NCI-H1092 (cell line): ENCODE measurements at regions not wholly inside any gene's neighbourhood (a gene's known extent, or its start where the extent isn't known, plus 50 kb on each side); places are given as distances from the start of the nearest gene placed in this dataset.
"Not testable (repeated sequence)": the region's sequence is repeated elsewhere in the genome, so short reads cannot be mapped to it uniquely, and the experiment has no call there.

Source experiments
- DNase-seq: peaks from one replicate; lab custom pipeline; 2025; lab: John Stamatoyannopoulos, UW

GRCh38 chr6:109875973-109876372 lies 102.1 kb upstream of the GPR6 start:
- DNase-seq = no peak

DNA sequence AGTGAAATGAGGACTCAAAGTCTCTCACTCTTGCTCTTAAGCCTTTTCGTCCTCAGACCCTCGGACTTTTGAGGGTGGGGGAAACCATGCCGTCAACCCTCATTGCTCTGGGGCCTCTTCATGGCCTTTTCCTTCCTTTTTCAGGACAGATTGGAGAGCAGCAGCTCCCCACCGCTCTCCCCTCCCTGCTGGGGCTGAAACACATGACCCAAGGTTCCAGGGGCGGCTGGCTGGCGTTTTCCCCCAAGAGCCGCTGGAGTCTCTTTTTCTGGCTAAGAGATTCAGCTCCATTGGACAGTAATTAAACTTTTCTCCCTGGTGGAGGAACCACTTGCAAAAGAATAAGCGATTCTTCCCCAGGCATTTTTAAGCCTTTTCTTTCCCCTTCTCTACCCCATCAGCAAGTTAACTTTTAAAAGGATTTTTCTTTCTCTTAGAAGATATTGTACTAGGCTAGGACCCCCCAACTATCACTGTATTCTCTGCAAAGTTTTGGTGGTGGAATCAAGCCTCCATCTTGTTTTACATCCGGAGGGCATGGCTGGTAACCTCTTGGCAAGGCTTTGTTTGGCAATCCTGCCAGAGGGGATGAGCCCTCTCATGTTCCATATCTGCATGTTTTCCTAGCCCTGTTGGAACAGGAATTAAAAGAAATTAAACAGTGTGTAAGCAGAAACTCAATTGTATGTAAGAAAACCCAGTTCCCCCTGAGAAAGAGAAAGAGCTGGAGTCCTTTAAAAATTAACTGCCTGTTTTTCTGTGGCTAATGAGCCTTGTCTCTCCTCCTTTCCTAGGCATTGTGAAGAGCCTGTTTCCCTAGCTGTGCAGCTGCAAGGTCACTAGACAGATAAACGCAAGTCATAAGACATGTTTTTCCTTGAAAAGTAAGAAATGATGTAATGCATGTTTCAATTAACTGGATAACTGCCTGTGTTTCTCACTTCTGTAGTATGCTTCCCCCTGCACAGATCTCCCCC lies 100.8 kb upstream of the GPR6 start:
- peak; percentile 3 for DNase-seq

DNA sequence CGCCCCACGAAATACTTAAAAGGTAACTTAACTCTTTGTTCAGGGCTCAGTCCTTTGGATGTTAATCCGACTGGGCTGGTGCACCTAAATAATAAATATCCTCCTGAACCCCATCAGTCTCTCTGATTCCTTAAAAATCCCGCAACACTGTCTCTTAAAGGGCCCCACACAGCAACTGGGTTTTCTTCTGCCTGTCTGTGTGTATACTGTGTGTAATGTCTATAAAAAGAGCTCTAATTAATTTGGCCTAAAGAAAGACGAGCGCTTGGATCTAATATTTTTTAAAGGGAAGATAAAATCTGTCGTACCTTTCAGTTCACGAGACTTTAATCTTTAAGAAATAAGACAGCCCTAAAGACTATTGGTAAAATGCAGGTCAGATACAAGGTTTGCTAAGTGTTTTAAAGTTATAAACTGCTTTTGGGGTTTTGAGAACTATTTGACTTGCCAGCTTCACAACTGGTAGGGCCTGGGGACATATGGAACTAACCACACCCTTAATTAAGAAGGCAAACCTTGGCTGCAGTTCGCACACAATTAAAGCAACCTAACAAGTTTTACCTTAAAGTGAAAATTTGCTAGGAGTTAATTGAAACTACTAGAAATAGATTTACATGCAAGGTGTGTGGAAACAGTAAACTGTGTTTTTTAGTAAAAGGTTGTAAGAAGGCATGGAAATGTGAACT lies 100.0 kb upstream of the GPR6 start:
- DNase-seq = not testable (repeated sequence)

GRCh38 chr6:109879081-109879480 lies 99.0 kb upstream of the GPR6 start:
- not testable (repeated sequence) for DNase-seq

DNA sequence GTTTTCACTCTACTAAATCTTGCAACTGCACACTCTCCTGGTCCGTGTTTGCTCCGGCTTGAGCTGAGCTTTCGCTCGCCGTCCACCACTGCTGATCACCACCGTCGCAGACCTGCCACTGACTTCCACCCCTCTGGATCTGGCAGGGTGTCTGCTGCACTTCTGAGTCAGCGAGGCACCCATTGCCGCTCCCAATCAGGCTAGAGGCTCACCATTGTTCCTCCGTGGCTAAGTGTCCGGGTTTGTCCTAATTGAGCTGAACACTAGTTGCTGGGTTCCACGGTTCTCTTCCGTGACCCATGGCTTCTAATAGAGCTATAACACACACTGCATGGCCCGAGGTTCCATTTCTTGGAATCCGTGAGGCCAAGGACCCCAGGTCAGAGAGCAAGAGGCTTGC lies 98.6 kb upstream of the GPR6 start:
- no peak for DNase-seq

GRCh38 chr6:109881069-109881468 lies 97.0 kb upstream of the GPR6 start:
- DNase-seq = not testable (repeated sequence)

DNA sequence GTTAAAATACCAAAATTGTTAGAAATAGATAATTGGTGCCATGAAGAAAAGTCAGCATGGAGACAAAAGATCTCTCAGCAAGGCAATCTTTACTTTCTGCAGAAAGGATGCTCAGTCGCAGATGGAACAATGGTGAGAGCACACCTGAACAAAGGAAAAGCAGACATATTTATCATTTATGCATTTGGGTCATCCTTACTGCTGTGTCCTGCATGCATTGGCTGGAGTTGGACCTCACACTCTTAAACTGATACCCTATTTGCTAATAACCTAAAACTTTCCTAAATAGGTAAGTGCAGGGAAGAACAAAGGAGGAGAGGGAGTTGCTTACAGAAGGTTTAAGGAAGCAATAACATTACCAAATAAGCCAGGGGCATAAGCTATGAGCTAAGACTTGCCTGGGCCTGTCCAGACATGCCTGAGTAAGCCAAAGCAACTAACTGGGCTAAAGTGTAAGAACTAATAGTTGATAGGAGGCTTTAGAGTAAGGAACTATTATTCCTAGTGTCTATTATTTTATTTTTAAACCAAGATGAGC lies 96.1 kb upstream of the GPR6 start:
- not testable (repeated sequence) for DNase-seq

- DNase-seq = no peak
These were observed 86.2 kb upstream of the GPR6 start for GRCh38 chr6:109891924-109892323.

GRCh38 chr6:109892451-109893435 lies 85.4 kb upstream of the GPR6 start:
- DNase-seq = no peak

DNA sequence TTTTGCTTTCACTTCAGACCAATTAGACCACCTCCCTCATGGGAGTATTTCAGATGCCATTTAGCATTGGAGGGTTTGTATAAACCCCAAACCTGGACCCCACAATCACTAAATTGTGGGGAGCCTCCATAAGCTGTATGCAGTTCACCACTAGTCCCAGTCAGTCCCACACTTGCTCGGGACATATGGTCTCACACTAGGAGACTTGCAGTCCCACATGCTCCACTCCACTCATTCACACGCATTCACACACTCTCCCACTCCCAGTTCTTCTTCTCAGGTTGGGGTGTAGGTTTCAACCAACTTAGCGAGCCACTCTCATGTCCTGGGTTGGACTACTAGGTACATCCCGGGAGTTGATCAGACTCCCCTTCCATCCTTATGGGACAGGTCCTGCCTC lies 84.5 kb upstream of the GPR6 start:
- no peak for DNase-seq

DNA sequence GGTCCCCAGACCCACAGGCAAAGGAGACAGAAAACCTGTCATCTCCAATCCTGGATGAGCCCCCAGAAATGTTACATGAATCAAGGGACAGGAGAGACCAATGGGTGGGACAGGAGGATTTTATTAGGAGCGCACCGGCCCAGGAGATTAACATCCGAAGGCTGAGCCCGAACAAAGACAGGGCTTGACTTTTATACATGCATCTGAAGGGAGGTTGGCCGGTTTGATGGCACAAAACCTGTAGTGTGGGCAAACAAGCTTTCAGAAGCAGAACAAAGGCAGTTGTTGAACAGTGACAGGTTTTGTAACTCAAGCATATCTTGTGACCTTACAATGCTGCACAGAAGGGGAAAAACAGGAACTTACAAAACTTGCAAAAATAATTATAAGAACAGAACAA lies 83.9 kb upstream of the GPR6 start:
- no peak for DNase-seq

DNA sequence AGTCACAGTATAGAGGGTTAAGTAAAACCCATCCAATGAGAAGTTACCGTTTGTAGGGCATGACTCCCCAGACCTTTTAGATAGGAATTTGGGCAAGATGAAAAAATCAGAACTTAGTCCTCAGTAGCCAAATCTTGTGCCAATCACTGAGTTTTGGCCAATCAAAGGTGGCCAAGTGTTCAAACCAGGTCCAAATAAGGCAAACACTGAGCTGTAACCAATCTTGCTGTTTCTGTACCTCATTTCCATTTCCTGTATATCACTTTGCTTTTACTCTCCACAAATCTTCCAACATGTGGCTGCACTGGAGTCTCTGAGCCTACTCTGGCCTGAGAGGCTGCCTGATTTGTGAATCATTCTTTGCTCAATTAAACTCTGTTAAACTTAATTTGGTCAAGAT lies 81.8 kb upstream of the GPR6 start:
- DNase-seq = no peak

- DNase-seq = no peak
These were observed 81.1 kb upstream of the GPR6 start for GRCh38 chr6:109897025-109897424.

- no peak for DNase-seq
These were observed 80.5 kb upstream of the GPR6 start for GRCh38 chr6:109897561-109898080.

GRCh38 chr6:109901976-109902375 lies 76.1 kb upstream of the GPR6 start:
- no peak for DNase-seq

DNA sequence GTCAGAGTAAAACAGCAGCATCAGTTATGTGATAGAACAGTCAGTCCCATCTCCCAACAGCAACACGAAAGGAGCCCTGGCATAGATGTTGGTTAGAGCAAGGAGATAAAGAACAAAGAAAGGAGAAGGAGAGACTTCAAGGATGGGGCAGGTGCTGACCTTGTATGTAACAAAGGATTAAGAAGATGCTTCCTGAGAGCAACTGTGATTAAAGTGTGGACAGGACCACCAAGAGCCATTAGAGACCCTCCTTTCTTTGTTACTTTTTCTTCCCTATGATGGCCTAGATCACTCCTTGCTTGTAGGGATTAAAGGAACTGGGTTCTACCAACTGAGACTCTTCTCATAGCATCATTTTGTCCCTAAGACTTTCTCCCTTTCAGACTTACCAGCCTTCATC lies 75.2 kb upstream of the GPR6 start:
- no peak for DNase-seq

- no peak for DNase-seq
These were observed 67.5 kb upstream of the GPR6 start for GRCh38 chr6:109910571-109910970.

DNA sequence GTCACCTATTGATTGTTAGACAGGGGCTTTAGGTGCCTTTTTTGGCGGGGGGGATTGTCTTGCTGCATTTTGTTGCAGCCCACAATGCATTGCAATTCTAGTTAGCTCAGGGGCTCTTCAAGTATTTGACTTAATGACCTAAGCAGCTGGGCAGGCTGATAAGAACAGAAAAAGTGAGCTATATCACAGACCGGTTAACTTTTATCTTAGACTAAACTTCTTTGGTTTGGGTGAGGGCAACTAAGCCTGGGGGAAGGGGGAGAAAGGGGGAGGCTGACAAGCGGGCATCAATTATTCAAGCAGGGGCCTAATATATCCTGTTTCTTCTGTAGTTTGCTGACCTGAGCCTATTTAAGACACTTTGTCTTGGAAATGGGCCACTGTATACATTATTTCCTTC lies 66.0 kb upstream of the GPR6 start:
- DNase-seq = no peak

- DNase-seq = no peak
These were observed 65.2 kb upstream of the GPR6 start for GRCh38 chr6:109912952-109913351.

DNA sequence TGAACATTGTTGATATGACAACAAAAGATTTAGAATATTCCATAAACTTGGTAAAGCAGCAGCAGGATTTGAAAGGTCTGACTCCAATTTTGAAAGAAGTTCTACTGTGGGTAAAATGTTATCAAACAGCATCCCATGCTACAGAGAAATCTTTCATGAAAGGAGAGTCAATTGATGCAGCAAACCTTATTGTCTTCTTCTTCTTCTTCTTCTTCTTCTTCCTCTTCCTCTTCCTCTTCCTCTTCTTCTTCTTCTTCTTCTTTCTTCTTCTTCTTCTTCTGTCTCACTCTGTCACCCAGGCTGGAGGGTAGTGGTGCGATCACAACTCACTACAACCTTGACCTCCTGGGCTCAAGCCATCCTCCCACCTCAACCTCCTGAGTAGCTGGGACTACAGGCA lies 62.4 kb upstream of the GPR6 start:
- not testable (repeated sequence) for DNase-seq

DNA sequence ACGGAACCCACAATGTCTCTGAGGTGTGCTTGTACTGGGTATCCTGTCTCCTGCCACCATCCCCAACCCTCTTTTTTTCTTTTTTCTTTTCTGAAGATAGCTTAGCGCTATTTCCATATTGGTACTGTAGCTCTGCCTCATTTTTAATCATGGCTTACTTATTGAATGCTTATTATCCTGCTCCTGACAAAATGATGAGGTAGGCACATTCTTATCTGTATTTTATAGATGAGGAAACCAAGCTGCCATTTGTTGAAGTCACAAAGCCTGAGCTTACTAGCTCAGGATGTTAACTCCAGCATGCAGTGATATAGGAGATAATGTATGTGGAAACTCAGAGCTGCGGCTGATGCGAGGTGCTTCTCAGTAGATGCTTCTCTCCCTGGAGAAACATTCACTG lies 61.4 kb upstream of the GPR6 start:
- no peak for DNase-seq

- DNase-seq = no peak
These were observed 59.9 kb upstream of the GPR6 start for GRCh38 chr6:109918227-109918626.
